ENCODE measurements at regions not wholly inside any gene's neighbourhood (a gene's known extent, or its start where the extent isn't known, plus 50 kb on each side); places are given as distances from the start of the nearest gene placed in this dataset.

GRCh38 chr14:39857376-39858055 is 425.3 kb upstream of the FBXO33 start:
- Histone ChIP-seq H3K79me2 (replicated peaks; ENCODE audit: insufficient read depth) (no peaks in the 10 kb centered on the region), H3K27me3 (ENCODE audit: insufficient read depth) (no peaks in the 10 kb centered on the region), H3K4me2 (no peak overlapping the region), H3K36me3 (ENCODE audit: insufficient read depth) (no peaks in the 10 kb centered on the region), H3K4me1 (ENCODE audit: insufficient read depth) (peaks cover 7% of the 10 kb centered on the region), H4K20me1 (replicated peaks; ENCODE audit: insufficient read depth) (no peaks in the 10 kb centered on the region), H3F3A (replicated peaks; ENCODE audit: low read depth) (no peaks in the 10 kb centered on the region), H3K27ac (ENCODE audit: low read depth) (no peak overlapping the region), H2AFZ (no peak overlapping the region; the same call in 1 of the 2 replicates), H3K9me2 (ENCODE audit: insufficient read depth) (no peaks in the 10 kb centered on the region), H3K4me3 (no peak overlapping the region)
- ATAC-seq, result no peak
- no peaks in the 10 kb centered on the region for H3K27me3 Mint-ChIP-seq (ENCODE audit: insufficient read depth, low read depth, poor library complexity)
- DNase-seq (ENCODE audit: low spot score), result no peak
- H3K4me1 Mint-ChIP-seq, result peaks cover 14% of the 10 kb centered on the region
- TF ChIP-seq REST (IDR thresholded peaks at IDR 0.05; ENCODE audit: unreplicated experiment) (no peak), POLR2AphosphoS5 (IDR thresholded peaks at IDR 0.05; ENCODE audit: low read depth) (no peak), ETS1 (IDR thresholded peaks at IDR 0.05) (no peak), CREB1 (CRISPR knock-in tag; IDR thresholded peaks at IDR 0.05; ENCODE audit: low read depth) (no peak), ZNF462 (CRISPR knock-in tag; IDR thresholded peaks at IDR 0.05) (no peak), EZH2phosphoT487 (IDR thresholded peaks at IDR 0.05; ENCODE audit: unreplicated experiment) (no peak), STAT1 (IDR thresholded peaks at IDR 0.05; ENCODE audit: unreplicated experiment) (no peak), NANOG (IDR thresholded peaks at IDR 0.05; ENCODE audit: borderline replicate concordance) (no peak), CTCF (conservative IDR thresholded peaks at IDR 0.05; ENCODE audit: low read depth in 2 of 2) (no peak), ZNF114 (CRISPR knock-in tag; IDR thresholded peaks at IDR 0.05) (no peak), EZH2 (IDR thresholded peaks at IDR 0.05; ENCODE audit: low read depth, unreplicated experiment) (no peak), ZNF331 (CRISPR knock-in tag; IDR thresholded peaks at IDR 0.05; ENCODE audit: low read depth) (no peak), JUNB (IDR thresholded peaks at IDR 0.05; ENCODE audit: unreplicated experiment) (no peak)
- H3K36me3 Mint-ChIP-seq (ENCODE audit: low read depth), result no peaks in the 10 kb centered on the region
- H3K4me3 Mint-ChIP-seq, result no peak overlapping the region
- H3K27ac Mint-ChIP-seq, result no peak overlapping the region
- no peaks in the 10 kb centered on the region for H3K9me3 Mint-ChIP-seq

Data from GM23338 (cell line).